Neuronal stem cell (in vitro differentiated cells): ENCODE measurements at regions not wholly inside any gene's neighbourhood (a gene's known extent, or its start where the extent isn't known, plus 50 kb on each side); places are given as distances from the start of the nearest gene placed in this dataset. TPM values are rescaled to one million over a fixed set of nuclear protein-coding genes. Genes with fewer than 3 reads are reported as not detected.

Experiments used
- DNase-seq: peaks from one replicate; pipeline ENCODE4 v3.0.0-alpha.2; 2013; ENCODE audit warnings: low spot score
- H2AFZ ChIP-seq: one replicate; pipeline ENCODE4 v1.6.1; 2013; ENCODE audit warnings: mild to moderate bottlenecking, low read length, inconsistent platforms
- H2AK5ac ChIP-seq: 2 replicates; pipeline ENCODE4 v1.6.1; 2013; ENCODE audit warnings: low read depth, mild to moderate bottlenecking, inconsistent platforms, low read length, moderate library complexity, mixed read lengths
- H2BK120ac ChIP-seq: 2 replicates; pipeline ENCODE4 v1.6.1; 2013; ENCODE audit warnings: low read depth, mild to moderate bottlenecking, inconsistent platforms, low read length, moderate library complexity, mixed read lengths
- H2BK12ac ChIP-seq: one replicate; pipeline ENCODE4 v1.6.1; 2013; ENCODE audit warnings: low read length, inconsistent platforms
- H2BK15ac ChIP-seq: 2 replicates; pipeline ENCODE4 v1.6.1; 2013; ENCODE audit warnings: mild to moderate bottlenecking, low read length, inconsistent platforms, mixed read lengths
- H2BK5ac ChIP-seq: one replicate; pipeline ENCODE4 v1.6.1; 2013; ENCODE audit warnings: inconsistent platforms, mild to moderate bottlenecking, low read length, moderate library complexity
- H3K14ac ChIP-seq: one replicate; pipeline ENCODE4 v1.6.1; 2013; ENCODE audit warnings: low read length, inconsistent platforms
- H3K18ac ChIP-seq: 2 replicates; pipeline ENCODE4 v1.6.1; 2013; ENCODE audit warnings: low read length, inconsistent platforms
- H3K23ac ChIP-seq: 2 replicates; pipeline ENCODE4 v1.6.1; 2013; ENCODE audit warnings: low read depth, mild to moderate bottlenecking, mixed read lengths, low read length, inconsistent platforms; ENCODE audit not compliant: poor library complexity
- H3K27ac ChIP-seq: replicated peaks from 3 replicates; pipeline ENCODE4 v1.5.1; 2013; ENCODE audit warnings: low read length, inconsistent platforms
- H3K27me3 ChIP-seq, 3 experiments: 2 replicates each; pipeline ENCODE4 v1.6.1; 2013; ENCODE audit warnings: low read length in 3 of 3, mild to moderate bottlenecking in 2 of 3, inconsistent platforms in 1 of 3, low read depth in 1 of 3, mixed read lengths in 1 of 3, moderate library complexity in 1 of 3; ENCODE audit not compliant: control insufficient read depth in 3 of 3, insufficient read depth in 3 of 3
- H3K36me3 ChIP-seq, 2 donors: replicated peaks in 1 of 2; 2 replicates each; pipeline ENCODE4 v1.6.1; 2013; ENCODE audit warnings: low read length in 2 of 2; ENCODE audit not compliant: control insufficient read depth in 2 of 2, insufficient read depth in 2 of 2
- H3K4ac ChIP-seq: 2 replicates; pipeline ENCODE4 v1.6.1; 2013; ENCODE audit warnings: inconsistent platforms, mild to moderate bottlenecking, low read length, moderate library complexity
- H3K4me1 ChIP-seq, 2 donors: 1 replicate in 1 of 2; 2 replicates in 1 of 2; pipeline ENCODE4 v1.6.1; 2013; ENCODE audit warnings: low read length in 2 of 2, low read depth in 1 of 2; ENCODE audit not compliant: control insufficient read depth in 2 of 2, insufficient read depth in 1 of 2
- H3K4me2 ChIP-seq: one replicate; pipeline ENCODE4 v1.6.1; 2013; ENCODE audit warnings: mild to moderate bottlenecking, low read length, inconsistent platforms; ENCODE audit not compliant: insufficient read depth, poor library complexity, severe bottlenecking
- H3K4me3 ChIP-seq, 2 donors: 2 replicates each; pipeline ENCODE4 v1.5.1; 2013; ENCODE audit warnings: low read length in 2 of 2, mild to moderate bottlenecking in 2 of 2, inconsistent platforms in 1 of 2, moderate library complexity in 1 of 2
- H3K79me1 ChIP-seq: one replicate; pipeline ENCODE4 v1.6.1; 2013; ENCODE audit warnings: low read depth, mild to moderate bottlenecking, inconsistent platforms, low read length, moderate library complexity
- H3K9ac ChIP-seq: one replicate; pipeline ENCODE4 v1.6.1; 2013; ENCODE audit warnings: mild to moderate bottlenecking, low read depth, low read length, inconsistent platforms; ENCODE audit not compliant: poor library complexity
- H3K9me3 ChIP-seq, 2 donors: replicated peaks in 1 of 2; 2 replicates each; pipeline versions ENCODE3 to v1.6.1; 2013; ENCODE audit warnings: low read length in 2 of 2, mild to moderate bottlenecking in 2 of 2, inconsistent platforms in 1 of 2, low read depth in 1 of 2, mixed read lengths in 1 of 2, moderate library complexity in 1 of 2; ENCODE audit not compliant: control insufficient read depth in 2 of 2, insufficient read depth in 1 of 2
- H4K8ac ChIP-seq: one replicate; pipeline ENCODE4 v1.6.1; 2013; ENCODE audit warnings: low read depth, mild to moderate bottlenecking, inconsistent platforms, low read length, moderate library complexity
- H4K91ac ChIP-seq: one replicate; pipeline ENCODE4 v1.6.1; 2013; ENCODE audit warnings: low read length, low read depth, mild to moderate bottlenecking, inconsistent platforms; ENCODE audit not compliant: poor library complexity
- WGBS, 2 donors: extraction: QIAGEN DNeasy Blood & Tissue Kit; methylation state at CpG; one replicate each; pipeline ENCODE4 v1.1.7; 2013; ENCODE audit warnings: missing lambda C conversion rate in 2 of 2, mixed read lengths in 1 of 2; ENCODE audit not compliant: insufficient read length in 2 of 2, insufficient replicate concordance in 1 of 2; ENCODE audit errors: extremely low coverage in 2 of 2; 5-methylcytosine and 5-hydroxymethylcytosine counted together
- small RNA-seq: library from polyadenylated mRNA; stranded (forward); fragments of <200 nt; extraction: miRNeasy Mini kit (QIAGEN cat#:217004); gene quantifications from one replicate; pipeline ENCODE3, GENCODE V24; 2013; ENCODE audit not compliant: insufficient read depth

DNA sequence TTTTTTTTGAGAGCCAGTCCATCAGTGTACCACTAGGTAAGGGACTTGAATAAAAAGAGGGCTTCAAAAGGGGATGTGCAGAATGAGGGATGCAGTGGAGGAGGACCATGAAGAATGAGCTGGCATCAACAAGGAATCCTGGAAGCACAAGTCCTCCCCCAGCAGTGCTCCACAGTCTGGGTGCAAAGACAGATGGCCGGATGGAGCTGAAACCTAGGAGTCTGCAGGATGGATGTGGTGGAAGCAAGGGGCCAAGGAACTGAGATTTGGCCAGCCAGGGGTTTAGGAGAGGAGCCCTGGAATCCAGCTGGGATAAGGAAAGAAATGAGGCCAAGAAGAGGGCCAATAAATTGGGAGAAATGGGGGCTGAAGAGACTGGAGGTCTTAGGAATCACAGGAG, 51.8 kb upstream of the RAB6C start:
- no peak overlapping the region for H2AFZ ChIP-seq
- no peak overlapping the region for H2AK5ac ChIP-seq
- no peaks in the 10 kb centered on the region for H3K36me3 ChIP-seq
- no peak overlapping the region for H2BK120ac ChIP-seq
- peaks cover 4 to 12% of the 10 kb centered on the region in 2 donors for H3K4me1 ChIP-seq
- H3K79me1 ChIP-seq = no peaks in the 10 kb centered on the region
- H2BK12ac ChIP-seq = no peak overlapping the region
- no peak overlapping the region for H3K14ac ChIP-seq
- H3K4ac ChIP-seq = no peak overlapping the region
- no peak overlapping the region for H3K18ac ChIP-seq
- no peak overlapping the region for H4K8ac ChIP-seq
- no peak overlapping the region for H2BK5ac ChIP-seq
- H3K27ac ChIP-seq = no peak overlapping the region
- H3K9ac ChIP-seq = no peak overlapping the region
- H3K4me2 ChIP-seq = no peak overlapping the region
- no peak for DNase-seq
- H3K23ac ChIP-seq = no peak overlapping the region
- no peak overlapping the region for H4K91ac ChIP-seq
- H2BK15ac ChIP-seq = no peak overlapping the region
- H3K9me3 ChIP-seq = no peaks in the 10 kb centered on the region
- H3K4me3 ChIP-seq = no peak overlapping the region
- H3K27me3 ChIP-seq = peaks cover 0 to 18% (median 8%) of the 10 kb centered on the region in 3 experiments
- WGBS, 2 donors = no CpG with 5 or more reads among the region's 1 CpG

DNA sequence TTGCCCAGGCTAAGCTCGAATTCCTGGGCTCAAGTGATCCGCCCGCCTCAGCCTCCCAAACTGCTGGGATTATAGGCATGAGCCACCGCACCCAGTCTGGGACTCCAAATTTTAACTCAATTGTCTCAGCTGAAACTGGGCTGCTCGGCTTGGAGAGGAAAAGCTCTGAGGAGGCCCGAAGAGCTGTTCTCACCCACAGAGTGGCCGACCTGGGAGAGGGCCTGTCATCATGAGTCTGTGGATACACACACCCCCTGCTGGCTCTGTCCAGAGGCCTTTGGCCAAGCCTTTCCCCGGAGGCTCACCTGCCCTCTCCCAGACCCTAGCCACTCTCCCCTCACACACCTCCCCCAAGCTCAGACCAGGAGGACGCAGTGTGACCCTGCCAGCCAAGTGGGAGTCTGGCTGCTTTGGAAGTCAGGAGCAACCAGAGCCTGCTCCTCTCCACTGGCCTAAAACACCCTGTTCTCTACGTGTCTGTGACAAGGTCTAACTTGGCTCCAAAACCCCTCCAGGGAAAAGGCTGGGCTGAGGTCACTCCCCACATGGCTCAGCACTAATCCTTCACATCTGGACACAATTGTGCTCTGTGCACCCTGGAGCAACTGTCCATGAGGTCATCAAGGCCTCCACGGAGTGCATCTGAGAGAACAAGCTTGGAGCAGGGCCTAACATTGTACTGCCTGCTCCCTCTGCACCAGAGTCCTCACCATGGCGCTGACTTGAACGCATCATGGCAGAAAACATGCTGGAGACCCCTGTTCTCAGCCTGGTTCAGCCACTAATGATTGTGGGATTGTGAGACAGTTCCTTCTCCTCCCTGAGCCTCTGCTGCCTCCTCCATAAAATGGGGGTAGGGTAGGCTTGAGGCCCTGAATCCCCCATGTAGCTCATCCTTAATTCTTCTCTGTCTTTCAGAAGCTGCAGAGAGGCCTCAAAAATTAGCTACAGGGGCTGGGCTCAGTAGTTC, 49.9 kb upstream of the RAB6C start:
- Histone ChIP-seq H2AFZ (no peak overlapping the region), H3K4me2 (no peak overlapping the region), H3K23ac (no peak overlapping the region), H3K27me3 (peaks cover 0 to 27% (median 0%) of the 10 kb centered on the region in 3 experiments), H3K9me3 (no peaks in the 10 kb centered on the region), H4K8ac (no peak overlapping the region), H3K9ac (no peak overlapping the region), H4K91ac (no peak overlapping the region), H2BK5ac (no peak overlapping the region), H2BK15ac (no peak overlapping the region), H2AK5ac (no peak overlapping the region), H2BK120ac (no peak overlapping the region), H3K4me1 (peaks cover 4 to 5% of the 10 kb centered on the region in 2 donors), H3K36me3 (no peaks in the 10 kb centered on the region), H3K79me1 (no peaks in the 10 kb centered on the region), H3K4ac (no peak overlapping the region), H3K27ac (peak overlapping the region; percentile 18), H3K18ac (peak overlapping the region; percentile 33), H2BK12ac (no peak overlapping the region), H3K4me3 (peak overlapping the region in 1 of 2 donors; percentile 37), H3K14ac (no peak overlapping the region)
- no peak for DNase-seq
- no CpG with 5 or more reads among the region's 13 CpGs for whole genome bisulfite sequencing, 2 donors

Small RNA genes in the stretch of these regions (small RNA-seq; reads per million reads assigned to genes)
- not detected for gene RNA5SP103
